Smooth muscle cell (in vitro differentiated cells): ENCODE measurements at regions not wholly inside any gene's neighbourhood (a gene's known extent, or its start where the extent isn't known, plus 50 kb on each side); places are given as distances from the start of the nearest gene placed in this dataset.
"Not testable (repeated sequence)": the region's sequence is repeated elsewhere in the genome, so short reads cannot be mapped to it uniquely, and the experiment has no call there.

Experiments
- DNase-seq: peaks from one replicate; lab custom pipeline; 2025; ENCODE audit not compliant: unreplicated experiment; lab: John Stamatoyannopoulos, UW
- H2AFZ ChIP-seq: fragments of 200-600 bp; sonication (generic); 2 replicates; pipeline ENCODE4 v1.6.0; 2016; ENCODE audit warnings: antibody characterized with exemption, low read depth, mild to moderate bottlenecking
- H3F3A ChIP-seq: fragments of 200-600 bp; sonication (generic); 2 replicates; pipeline ENCODE4 v1.6.0; 2017; ENCODE audit warnings: antibody characterized with exemption, low read depth
- H3K27ac ChIP-seq: fragments of 200-600 bp; sonication (generic); 2 replicates; pipeline ENCODE4 v1.5.1; 2016; ENCODE audit warnings: low read depth, mild to moderate bottlenecking
- H3K27me3 ChIP-seq: fragments of 200-600 bp; sonication (generic); 2 replicates; pipeline ENCODE4 v1.6.1; 2016; ENCODE audit warnings: low read depth, mild to moderate bottlenecking
- H3K36me3 ChIP-seq: fragments of 200-600 bp; sonication (generic); 2 replicates; pipeline ENCODE4 v1.5.1; 2016; ENCODE audit warnings: low read depth
- H3K4me1 ChIP-seq: fragments of 200-600 bp; sonication (generic); 2 replicates; pipeline ENCODE4 v1.5.1; 2016; ENCODE audit warnings: low read depth
- H3K4me2 ChIP-seq: fragments of 200-600 bp; sonication (generic); 2 replicates; pipeline ENCODE4 v1.6.0; 2016; ENCODE audit warnings: mild to moderate bottlenecking
- H3K4me3 ChIP-seq: fragments of 200-600 bp; sonication (generic); 2 replicates; pipeline ENCODE4 v1.5.1; 2016; ENCODE audit warnings: mild to moderate bottlenecking
- H3K79me2 ChIP-seq: fragments of 200-600 bp; sonication (generic); 2 replicates; pipeline ENCODE4 v1.6.0; 2016; ENCODE audit warnings: low read depth, mild to moderate bottlenecking
- H3K9ac ChIP-seq: fragments of 200-600 bp; sonication (generic); 2 replicates; pipeline ENCODE4 v1.6.0; 2016; ENCODE audit warnings: low read depth
- H3K9me3 ChIP-seq: fragments of 200-600 bp; sonication (generic); replicated peaks from 2 replicates; pipeline ENCODE4 v1.5.1; 2016; ENCODE audit warnings: low read depth
- H4K20me1 ChIP-seq: fragments of 200-600 bp; sonication (generic); 2 replicates; pipeline ENCODE4 v1.6.0; 2016; ENCODE audit warnings: low read depth
- CTCF ChIP-seq: fragments of 200-600 bp; sonication (generic); IDR thresholded peaks from 2 replicates; pipeline ENCODE4 v1.5.1; 2017; ENCODE audit warnings: borderline replicate concordance, mild to moderate bottlenecking, antibody characterized with exemption; ENCODE audit not compliant: insufficient read depth, poor library complexity, severe bottlenecking
- WGBS: methylation state at CpG from one replicate; pipeline ENCODE4 v1.1.7; 2016; ENCODE audit warnings: low lambda C conversion rate; 5-methylcytosine and 5-hydroxymethylcytosine counted together

- Histone ChIP-seq H4K20me1 (no peaks in the 10 kb centered on the region), H3K4me1 (peaks cover 16% of the 10 kb centered on the region), H2AFZ (no peak overlapping the region), H3F3A (no peaks in the 10 kb centered on the region), H3K27ac (no peak overlapping the region), H3K36me3 (no peaks in the 10 kb centered on the region), H3K9me3 (no peaks in the 10 kb centered on the region), H3K9ac (no peak overlapping the region), H3K27me3 (no peaks in the 10 kb centered on the region), H3K4me3 (no peak overlapping the region), H3K79me2 (no peaks in the 10 kb centered on the region), H3K4me2 (no peak overlapping the region)
- no peak for DNase-seq
- 92% methylated on average over 10 of the region's 10 CpGs for WGBS
- no peak for TF ChIP-seq CTCF
Measured at GRCh38 chr7:39758234-39758970, 135.0 kb downstream of the RALA start.

DNA sequence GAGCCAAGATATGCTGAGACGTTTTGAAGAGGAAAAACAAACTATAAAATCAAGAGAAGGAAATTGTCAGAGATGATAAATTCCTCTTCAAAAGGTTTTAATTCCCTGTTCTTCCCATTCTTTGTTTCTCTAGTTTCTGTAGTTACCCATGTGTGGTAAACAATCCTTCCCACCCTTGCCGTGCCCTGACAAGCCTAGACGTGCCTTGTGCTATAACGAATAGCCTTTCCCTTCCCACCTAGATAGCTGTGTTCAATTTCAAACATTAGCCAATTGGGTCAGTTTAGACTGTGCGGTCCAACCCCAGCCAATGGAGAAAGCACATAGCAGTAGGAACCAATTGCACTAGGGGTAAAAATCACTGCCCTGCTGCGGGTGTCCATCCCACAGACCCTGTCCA, 138.1 kb downstream of the RALA start:
- TF ChIP-seq CTCF = no peak
- Histone ChIP-seq H3K9me3 (no peaks in the 10 kb centered on the region), H3F3A (no peaks in the 10 kb centered on the region), H3K4me3 (no peak overlapping the region), H3K4me2 (no peak overlapping the region), H4K20me1 (no peaks in the 10 kb centered on the region), H3K27ac (no peak overlapping the region), H3K4me1 (peaks cover 11% of the 10 kb centered on the region), H3K79me2 (no peaks in the 10 kb centered on the region), H2AFZ (no peak overlapping the region), H3K36me3 (no peaks in the 10 kb centered on the region), H3K27me3 (no peaks in the 10 kb centered on the region), H3K9ac (no peak overlapping the region)
- 78% methylated on average over 6 of the region's 6 CpGs for WGBS
- DNase-seq = no peak

- H3K36me3 ChIP-seq, H3K9me3 ChIP-seq, H2AFZ ChIP-seq, H3K79me2 ChIP-seq, H3K4me3 ChIP-seq, H3K27me3 ChIP-seq, H4K20me1 ChIP-seq, DNase-seq, H3F3A ChIP-seq: not testable (repeated sequence)
- H3K27ac ChIP-seq = peak overlapping the region; percentile 82
- peaks cover 11% of the 10 kb centered on the region for H3K4me1 ChIP-seq
- 28% methylated on average over 5 of the region's 5 CpGs for WGBS
- H3K9ac ChIP-seq = peak overlapping the region; percentile 23
- H3K4me2 ChIP-seq = peak overlapping the region; percentile 58
Measured at GRCh38 chr7:39762466-39762865, 139.1 kb downstream of the RALA start.

GRCh38 chr7:39762881-39763280, 139.5 kb downstream of the RALA start:
- peak overlapping the region; percentile 58 for H3K4me2 ChIP-seq
- H4K20me1 ChIP-seq, H3K4me3 ChIP-seq, H3K27me3 ChIP-seq, H3K36me3 ChIP-seq, H3K79me2 ChIP-seq, DNase-seq, H3K9me3 ChIP-seq, H3F3A ChIP-seq, H2AFZ ChIP-seq: not testable (repeated sequence)
- peak overlapping the region; percentile 82 for H3K27ac ChIP-seq
- H3K4me1 ChIP-seq = peaks cover 11% of the 10 kb centered on the region
- 46% methylated on average over 5 of the region's 5 CpGs for WGBS
- H3K9ac ChIP-seq = peak overlapping the region; percentile 23

DNA sequence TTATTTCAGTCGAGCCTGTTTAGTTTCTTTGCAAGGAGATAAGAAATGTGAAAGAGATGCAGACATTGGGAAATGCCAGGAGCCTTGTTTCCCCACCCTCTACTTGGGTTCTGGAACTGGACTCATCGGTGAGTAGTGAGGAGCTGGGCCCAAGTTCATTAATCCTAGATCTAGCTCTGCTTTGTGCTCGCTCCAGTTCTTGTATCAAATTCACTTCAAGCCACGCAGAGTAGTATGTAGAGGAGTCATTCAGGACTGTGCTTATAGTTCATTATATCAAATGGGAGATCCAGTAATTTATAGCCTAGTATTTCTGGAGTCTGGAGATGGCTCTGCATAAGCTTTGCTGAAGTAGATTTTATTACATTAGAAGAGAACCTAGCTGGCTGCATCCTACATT, 142.5 kb downstream of the RALA start:
- H3K9me3 ChIP-seq, H3K9ac ChIP-seq, H2AFZ ChIP-seq, DNase-seq, H3K36me3 ChIP-seq, H3K79me2 ChIP-seq, H4K20me1 ChIP-seq, H3F3A ChIP-seq, H3K27ac ChIP-seq, H3K4me3 ChIP-seq, H3K4me2 ChIP-seq, H3K27me3 ChIP-seq: not testable (repeated sequence)
- WGBS = 86% methylated on average over 4 of the region's 4 CpGs
- peaks cover 11% of the 10 kb centered on the region for H3K4me1 ChIP-seq

DNA sequence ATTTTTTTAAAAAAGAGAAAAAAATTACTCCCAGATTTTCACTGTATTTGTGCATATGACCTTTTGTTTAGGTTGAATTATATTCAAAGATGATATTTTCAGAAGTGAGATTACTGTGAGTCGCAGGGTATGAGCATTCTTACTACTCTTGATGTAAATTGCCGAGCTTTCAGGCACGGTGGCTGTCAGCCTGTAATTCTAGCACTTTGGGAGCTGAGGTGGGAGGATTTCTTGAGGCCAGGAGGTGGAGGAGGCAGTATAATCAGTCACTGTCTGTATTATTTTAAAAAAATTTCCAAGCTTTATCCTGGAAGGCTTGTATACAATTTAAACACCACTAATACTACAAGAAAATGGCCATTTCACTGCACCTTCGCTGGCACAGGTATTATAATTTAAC, 145.1 kb downstream of the RALA start:
- not testable (repeated sequence) for H3K4me3 ChIP-seq, H3K4me1 ChIP-seq, H3K27me3 ChIP-seq, H3F3A ChIP-seq, DNase-seq, H3K4me2 ChIP-seq, H3K27ac ChIP-seq, H3K9ac ChIP-seq, H3K36me3 ChIP-seq, H3K9me3 ChIP-seq, H4K20me1 ChIP-seq, H3K79me2 ChIP-seq, H2AFZ ChIP-seq
- 87% methylated on average over 4 of the region's 4 CpGs for WGBS

DNA sequence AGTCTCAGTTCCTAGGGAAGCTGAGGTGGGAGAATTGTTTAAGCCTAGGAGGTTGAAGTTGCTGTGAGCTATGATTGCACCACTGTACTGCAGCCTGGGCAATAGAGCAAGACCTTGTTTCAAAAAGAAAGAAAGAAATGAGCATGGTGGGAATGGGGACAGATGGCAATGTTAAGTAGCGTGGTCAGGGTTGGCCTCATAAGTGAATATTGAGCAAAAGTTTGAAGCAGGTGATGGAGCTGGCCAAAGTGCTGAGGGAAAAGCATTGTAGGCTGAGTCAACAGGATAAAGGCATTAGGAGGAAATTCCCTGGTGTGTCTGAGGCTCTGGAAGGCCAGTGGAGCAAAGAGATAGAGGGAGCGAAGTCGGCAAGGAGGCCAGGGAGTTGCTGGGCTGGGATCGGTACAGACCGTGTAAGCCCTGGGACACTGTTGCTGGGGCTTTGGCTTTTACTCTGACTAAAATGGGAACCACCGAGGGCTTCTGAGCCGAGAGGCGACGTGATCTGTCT, 151.0 kb downstream of the RALA start:
- not testable (repeated sequence) for H3K9me3 ChIP-seq, H3K36me3 ChIP-seq, H3K4me1 ChIP-seq, H4K20me1 ChIP-seq, DNase-seq, H2AFZ ChIP-seq, H3K27ac ChIP-seq, H3K9ac ChIP-seq, H3K4me3 ChIP-seq, H3F3A ChIP-seq, H3K79me2 ChIP-seq, H3K27me3 ChIP-seq, H3K4me2 ChIP-seq
- 96% methylated on average over 9 of the region's 9 CpGs for WGBS
